ENCODE measurements at regions not wholly inside any gene's neighbourhood (a gene's known extent, or its start where the extent isn't known, plus 50 kb on each side); places are given as distances from the start of the nearest gene placed in this dataset.

GRCh38 chrX:134181275-134181660 lies 55.7 kb upstream of the CCDC160 start:
- Histone ChIP-seq H3K27me3 (ENCODE audit: insufficient read depth, low read depth) (no peaks in the 10 kb centered on the region), H2AFZ (no peak overlapping the region), H3K4me3 (no peak overlapping the region), H3K36me3 (ENCODE audit: low read depth) (no peaks in the 10 kb centered on the region), H3K4me2 (no peak overlapping the region), H4K20me1 (ENCODE audit: insufficient read depth) (no peaks in the 10 kb centered on the region), H3K27ac (no peak overlapping the region), H3K79me2 (ENCODE audit: low read depth) (no peaks in the 10 kb centered on the region), H3K9me3 (ENCODE audit: insufficient read depth, low read depth) (no peaks in the 10 kb centered on the region), H3K4me1 (replicated peaks; ENCODE audit: insufficient read depth) (no peaks in the 10 kb centered on the region; the same call in 1 of the 2 replicates), H3K9me2 (ENCODE audit: insufficient read depth) (no peaks in the 10 kb centered on the region), H3F3A (ENCODE audit: insufficient read depth, low read depth) (no peaks in the 10 kb centered on the region)
- POLR2A ChIA-PET (ENCODE audit: unreplicated experiment) = no interaction called here
- BruUV-seq (replicated peaks) = no TSS peak
- no peak for TF ChIP-seq EZH2 (IDR thresholded peaks at IDR 0.05; ENCODE audit: low read depth)
- TF ChIP-seq, protein P1, sequence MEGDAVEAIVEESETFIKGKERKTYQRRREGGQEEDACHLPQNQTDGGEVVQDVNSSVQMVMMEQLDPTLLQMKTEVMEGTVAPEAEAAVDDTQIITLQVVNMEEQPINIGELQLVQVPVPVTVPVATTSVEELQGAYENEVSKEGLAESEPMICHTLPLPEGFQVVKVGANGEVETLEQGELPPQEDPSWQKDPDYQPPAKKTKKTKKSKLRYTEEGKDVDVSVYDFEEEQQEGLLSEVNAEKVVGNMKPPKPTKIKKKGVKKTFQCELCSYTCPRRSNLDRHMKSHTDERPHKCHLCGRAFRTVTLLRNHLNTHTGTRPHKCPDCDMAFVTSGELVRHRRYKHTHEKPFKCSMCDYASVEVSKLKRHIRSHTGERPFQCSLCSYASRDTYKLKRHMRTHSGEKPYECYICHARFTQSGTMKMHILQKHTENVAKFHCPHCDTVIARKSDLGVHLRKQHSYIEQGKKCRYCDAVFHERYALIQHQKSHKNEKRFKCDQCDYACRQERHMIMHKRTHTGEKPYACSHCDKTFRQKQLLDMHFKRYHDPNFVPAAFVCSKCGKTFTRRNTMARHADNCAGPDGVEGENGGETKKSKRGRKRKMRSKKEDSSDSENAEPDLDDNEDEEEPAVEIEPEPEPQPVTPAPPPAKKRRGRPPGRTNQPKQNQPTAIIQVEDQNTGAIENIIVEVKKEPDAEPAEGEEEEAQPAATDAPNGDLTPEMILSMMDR (conservative IDR thresholded peaks at IDR 0.05) = no peak
- no peak for DNase-seq
- intact Hi-C loops (cut with micrococcal nuclease; ENCODE audit: unreplicated experiment) = no loop called here
- CTCF ChIA-PET = no interaction called here

- Histone ChIP-seq H3K4me3 (no peak overlapping the region), H3K9me2 (ENCODE audit: insufficient read depth) (no peaks in the 10 kb centered on the region), H3K36me3 (ENCODE audit: low read depth) (no peaks in the 10 kb centered on the region), H3K79me2 (ENCODE audit: low read depth) (no peaks in the 10 kb centered on the region), H3K9me3 (ENCODE audit: insufficient read depth, low read depth) (no peaks in the 10 kb centered on the region), H3K4me1 (replicated peaks; ENCODE audit: insufficient read depth) (no peaks in the 10 kb centered on the region; the same call in 1 of the 2 replicates), H3K4me2 (no peak overlapping the region), H3K27ac (no peak overlapping the region), H4K20me1 (ENCODE audit: insufficient read depth) (no peaks in the 10 kb centered on the region), H3F3A (ENCODE audit: insufficient read depth, low read depth) (no peaks in the 10 kb centered on the region), H2AFZ (no peak overlapping the region), H3K27me3 (ENCODE audit: insufficient read depth, low read depth) (no peaks in the 10 kb centered on the region)
- intact Hi-C loops (cut with micrococcal nuclease; ENCODE audit: unreplicated experiment) = no loop called here
- BruUV-seq (replicated peaks) = no TSS peak
- TF ChIP-seq EZH2 (IDR thresholded peaks at IDR 0.05; ENCODE audit: low read depth) = no peak
- TF ChIP-seq, protein P1 (conservative IDR thresholded peaks at IDR 0.05) = no peak
- CTCF ChIA-PET = no interaction called here
- POLR2A ChIA-PET (ENCODE audit: unreplicated experiment) = no interaction called here
- DNase-seq = no peak
Observed at GRCh38 chrX:134183665-134184064, 53.3 kb upstream of the CCDC160 start.

GRCh38 chrX:134184936-134185335 lies 52.0 kb upstream of the CCDC160 start:
- no peak overlapping the region for H2AFZ ChIP-seq
- H3K27ac ChIP-seq = no peak overlapping the region
- H3K9me3 ChIP-seq (ENCODE audit: insufficient read depth, low read depth) = no peaks in the 10 kb centered on the region
- no peaks in the 10 kb centered on the region for H3K9me2 ChIP-seq (ENCODE audit: insufficient read depth)
- H3K4me2 ChIP-seq = no peak overlapping the region
- no peaks in the 10 kb centered on the region for H3F3A ChIP-seq (ENCODE audit: insufficient read depth, low read depth)
- H3K4me3 ChIP-seq = no peak overlapping the region
- intact Hi-C loops (cut with micrococcal nuclease; ENCODE audit: unreplicated experiment) = no loop called here
- no peaks in the 10 kb centered on the region for H3K27me3 ChIP-seq (ENCODE audit: insufficient read depth, low read depth)
- ChIA-PET POLR2A (ENCODE audit: unreplicated experiment) (no interaction called here), CTCF (interaction anchor here (0.7 kb wide), 1 partner anchor 98 kb away, joined by 4 read pairs; no protein-coding TSS in a partner anchor)
- H3K36me3 ChIP-seq (ENCODE audit: low read depth) = no peaks in the 10 kb centered on the region
- no TSS peak for BruUV-seq (replicated peaks)
- DNase-seq = no peak
- no peaks in the 10 kb centered on the region for H4K20me1 ChIP-seq (ENCODE audit: insufficient read depth)
- H3K79me2 ChIP-seq (ENCODE audit: low read depth) = no peaks in the 10 kb centered on the region
- TF ChIP-seq EZH2 (IDR thresholded peaks at IDR 0.05; ENCODE audit: low read depth) = no peak
- TF ChIP-seq, protein P1 (conservative IDR thresholded peaks at IDR 0.05) = no peak
- H3K4me1 ChIP-seq (replicated peaks; ENCODE audit: insufficient read depth) = no peaks in the 10 kb centered on the region; the same call in 1 of the 2 replicates

Measured in PC-9 (cell line).